ENCODE measurements at regions not wholly inside any gene's neighbourhood (a gene's known extent, or its start where the extent isn't known, plus 50 kb on each side); places are given as distances from the start of the nearest gene placed in this dataset.

GRCh38 chr10:44733501-44734488, 177.3 kb upstream of the TMEM72 start:
- Histone ChIP-seq H3K27me3 (replicated peaks in 1 of 7) (no peaks in the 10 kb centered on the region), H3K4me3 (no peak overlapping the region), H3K27ac (no peak overlapping the region), H3K9me3 (peaks cover 0 to 28% (median 15%) of the 10 kb centered on the region in 8 donors), H3K4me1 (no peaks in the 10 kb centered on the region), H3K36me3 (no peaks in the 10 kb centered on the region)
- TF ChIP-seq POLR2AphosphoS5 (IDR thresholded peaks at IDR 0.05), result no peak
- TF ChIP-seq POLR2A (IDR thresholded peaks at IDR 0.05), result no peak
- TF ChIP-seq CTCF (IDR thresholded peaks at IDR 0.05 in 8 of 11, conservative IDR thresholded peaks at IDR 0.05 in 3 of 11), result no peak
- 80 to 87% (median 82%) methylated on average over 5 of the region's 5 CpGs for WGBS, 5 donors
- intact Hi-C loops (cut with DNase I; ENCODE audit: low total_unique reads), result no loop called here
- no peak for DNase-seq

GRCh38 chr10:44742248-44742647, 168.9 kb upstream of the TMEM72 start:
- no peak for DNase-seq
- Histone ChIP-seq H3K27me3 (replicated peaks in 1 of 7) (peaks cover 0 to 5% (median 0%) of the 10 kb centered on the region in 7 donors), H3K36me3 (no peaks in the 10 kb centered on the region), H3K9me3 (peaks cover 0 to under 1% (median 0%) of the 10 kb centered on the region in 8 donors), H3K4me3 (no peak overlapping the region), H3K27ac (no peak overlapping the region), H3K4me1 (no peaks in the 10 kb centered on the region)
- TF ChIP-seq CTCF (IDR thresholded peaks at IDR 0.05 in 8 of 11, conservative IDR thresholded peaks at IDR 0.05 in 3 of 11), result no peak
- TF ChIP-seq POLR2AphosphoS5 (IDR thresholded peaks at IDR 0.05), result no peak
- no peak for TF ChIP-seq POLR2A (IDR thresholded peaks at IDR 0.05)
- WGBS, 5 donors, result 13 to 32% (median 26%) methylated on average over 4 of the region's 4 CpGs
- intact Hi-C loops (cut with DNase I; ENCODE audit: low total_unique reads), result no loop called here

GRCh38 chr10:44743535-44743934, 167.6 kb upstream of the TMEM72 start:
- WGBS, 5 donors, result 70 to 97% (median 83%) methylated on average over 1 of the region's 1 CpG
- H3K4me3 ChIP-seq, result no peak overlapping the region
- no peak for TF ChIP-seq POLR2AphosphoS5 (IDR thresholded peaks at IDR 0.05)
- TF ChIP-seq POLR2A (IDR thresholded peaks at IDR 0.05), result no peak
- no peak for TF ChIP-seq CTCF (IDR thresholded peaks at IDR 0.05 in 8 of 11, conservative IDR thresholded peaks at IDR 0.05 in 3 of 11)
- no peak for DNase-seq
- H3K27me3 ChIP-seq (replicated peaks in 1 of 7), result peaks cover 0 to 5% (median 0%) of the 10 kb centered on the region in 7 donors
- H3K9me3 ChIP-seq, result peaks cover 0 to 13% (median 8%) of the 10 kb centered on the region in 8 donors
- no peak overlapping the region for H3K27ac ChIP-seq
- no peaks in the 10 kb centered on the region for H3K36me3 ChIP-seq
- H3K4me1 ChIP-seq, result no peaks in the 10 kb centered on the region
- intact Hi-C loops (cut with DNase I; ENCODE audit: low total_unique reads), result no loop called here

GRCh38 chr10:44745920-44746319, 165.2 kb upstream of the TMEM72 start:
- no peak for DNase-seq
- Histone ChIP-seq H3K4me1 (no peaks in the 10 kb centered on the region), H3K27ac (no peak overlapping the region), H3K36me3 (no peaks in the 10 kb centered on the region), H3K27me3 (replicated peaks in 1 of 7) (peaks cover 0 to 5% (median 0%) of the 10 kb centered on the region in 7 donors), H3K4me3 (no peak overlapping the region), H3K9me3 (peaks cover 0 to 15% (median 8%) of the 10 kb centered on the region in 8 donors)
- intact Hi-C loops (cut with DNase I; ENCODE audit: low total_unique reads), result no loop called here
- TF ChIP-seq CTCF (IDR thresholded peaks at IDR 0.05 in 8 of 11, conservative IDR thresholded peaks at IDR 0.05 in 3 of 11) (no peak), POLR2AphosphoS5 (IDR thresholded peaks at IDR 0.05) (no peak), POLR2A (IDR thresholded peaks at IDR 0.05) (no peak)
- WGBS, 5 donors, result 36 to 50% (median 42%) methylated on average over 2 of the region's 2 CpGs

Data from spleen (tissue), 11 donors.